PC-9 (cell line): ENCODE measurements at regions not wholly inside any gene's neighbourhood (a gene's known extent, or its start where the extent isn't known, plus 50 kb on each side); places are given as distances from the start of the nearest gene placed in this dataset.

ENCODE experiments used
- BruUV-seq: library from RNA; stranded (reverse); fragments of 400-500 nt; replicated peaks from 2 replicates; lab custom pipeline; 2021; lab: Mats Ljungman, UMichigan
- CTCF ChIA-PET: fragments of 300-600 bp; sonication (Branson Sonifier 250); formaldehyde crosslinking; loops from one replicate; lab custom pipeline; 2022; ENCODE audit warnings: antibody characterized with exemption; lab: Charles Lee
- POLR2A ChIA-PET: fragments of 300-600 bp; sonication (Branson Sonifier 250); formaldehyde crosslinking; loops from one replicate; lab custom pipeline; 2022; ENCODE audit warnings: antibody characterized with exemption; ENCODE audit not compliant: unreplicated experiment; lab: Charles Lee
- DNase-seq, 2 experiments: peaks; one replicate each; pipeline versions ENCODE4 v3.0.0 to v3.0.0-alpha.2; 2015 to 2022; ENCODE audit warnings: mixed read lengths in 1 of 2
- H2AFZ ChIP-seq: fragments of 200-600 bp; sonication (generic); 2 replicates; pipeline ENCODE4 v1.8.1; 2017; ENCODE audit warnings: antibody characterized with exemption
- H3F3A ChIP-seq: fragments of 200-600 bp; sonication (generic); 2 replicates; pipeline ENCODE4 v1.8.1; 2017; ENCODE audit warnings: antibody characterized with exemption, mild to moderate bottlenecking, low read depth; ENCODE audit not compliant: insufficient read depth
- H3K27ac ChIP-seq: fragments of 200-600 bp; sonication (generic); 2 replicates; pipeline ENCODE4 v1.6.1; 2016; ENCODE audit warnings: mixed run types
- H3K27me3 ChIP-seq: fragments of 200-600 bp; sonication (generic); 2 replicates; pipeline ENCODE4 v1.6.1; 2016; ENCODE audit warnings: low read depth, mixed run types; ENCODE audit not compliant: insufficient read depth
- H3K36me3 ChIP-seq: fragments of 200-600 bp; sonication (generic); 2 replicates; pipeline ENCODE4 v1.6.1; 2016; ENCODE audit warnings: low read depth, mixed run types
- H3K4me1 ChIP-seq: fragments of 200-600 bp; sonication (generic); replicated peaks from 2 replicates; pipeline ENCODE4 v1.6.1; 2016; ENCODE audit warnings: mixed run types; ENCODE audit not compliant: insufficient read depth
- H3K4me2 ChIP-seq: fragments of 200-600 bp; sonication (generic); 2 replicates; pipeline ENCODE4 v1.6.1; 2017; ENCODE audit warnings: mixed run types
- H3K4me3 ChIP-seq: fragments of 200-600 bp; sonication (generic); 2 replicates; pipeline ENCODE4 v1.6.1; 2016; ENCODE audit warnings: mixed run types
- H3K79me2 ChIP-seq: fragments of 200-600 bp; sonication (generic); 2 replicates; pipeline ENCODE4 v1.6.1; 2017; ENCODE audit warnings: low read depth, mixed run types
- H3K9me2 ChIP-seq: fragments of 200-600 bp; sonication (generic); 2 replicates; pipeline ENCODE4 v1.8.1; 2017; ENCODE audit warnings: mild to moderate bottlenecking; ENCODE audit not compliant: insufficient read depth
- H3K9me3 ChIP-seq: fragments of 200-600 bp; sonication (generic); 2 replicates; pipeline ENCODE4 v1.8.1; 2016; ENCODE audit warnings: low read depth; ENCODE audit not compliant: insufficient read depth
- H4K20me1 ChIP-seq: fragments of 200-600 bp; sonication (generic); 2 replicates; pipeline ENCODE4 v1.8.1; 2017; ENCODE audit not compliant: insufficient read depth
- CTCF ChIP-seq: fragments of 200-600 bp; sonication (generic); conservative IDR thresholded peaks from 2 replicates; pipeline ENCODE4 v1.6.1; 2017; ENCODE audit warnings: mixed run types, antibody characterized with exemption, mild to moderate bottlenecking, moderate library complexity
- EZH2 ChIP-seq: fragments of 200-600 bp; sonication (generic); IDR thresholded peaks from 2 replicates; pipeline ENCODE4 v1.8.0; 2017; ENCODE audit warnings: antibody characterized with exemption, low read depth
- intact Hi-C: fragments of 100-400 bp; cut with micrococcal nuclease; formaldehyde crosslinking; loops from one replicate; pipeline ENCODE4 v1.10.0; 2022; ENCODE audit not compliant: unreplicated experiment

GRCh38 chr10:84683980-84684740 lies 355.8 kb downstream of the CCSER2 start:
- H2AFZ ChIP-seq = no peak overlapping the region
- TF ChIP-seq CTCF = no peak
- no peak for TF ChIP-seq EZH2
- no peak overlapping the region for H3K27ac ChIP-seq
- H3K9me3 ChIP-seq = no peaks in the 10 kb centered on the region
- H3K4me2 ChIP-seq = no peak overlapping the region
- DNase-seq = no peak
- no peaks in the 10 kb centered on the region for H3K9me2 ChIP-seq
- intact Hi-C loops = no loop called here
- no peaks in the 10 kb centered on the region for H3K4me1 ChIP-seq
- H4K20me1 ChIP-seq = no peaks in the 10 kb centered on the region
- no peak overlapping the region for H3K4me3 ChIP-seq
- BruUV-seq = no TSS peak
- H3K79me2 ChIP-seq = no peaks in the 10 kb centered on the region
- CTCF ChIA-PET = no interaction called here
- POLR2A ChIA-PET = no interaction called here
- H3F3A ChIP-seq = no peaks in the 10 kb centered on the region
- H3K27me3 ChIP-seq = 0 out of 2 replicates have a peak, but pooled peaks cover 2% of the 10 kb centered on the region
- H3K36me3 ChIP-seq = no peaks in the 10 kb centered on the region

- intact Hi-C loops = no loop called here
- ChIA-PET CTCF (no interaction called here), POLR2A (no interaction called here)
- H3K4me3 ChIP-seq = no peak overlapping the region
- no peaks in the 10 kb centered on the region for H3K36me3 ChIP-seq
- no TSS peak for BruUV-seq
- no peak for DNase-seq
- H3K4me1 ChIP-seq = no peaks in the 10 kb centered on the region
- no peaks in the 10 kb centered on the region for H3K79me2 ChIP-seq
- H4K20me1 ChIP-seq = no peaks in the 10 kb centered on the region
- no peaks in the 10 kb centered on the region for H3F3A ChIP-seq
- TF ChIP-seq CTCF (no peak), EZH2 (no peak)
- no peak overlapping the region for H3K27ac ChIP-seq
- H3K9me2 ChIP-seq = no peaks in the 10 kb centered on the region
- H3K4me2 ChIP-seq = no peak overlapping the region
- no peaks in the 10 kb centered on the region for H3K9me3 ChIP-seq
- H3K27me3 ChIP-seq = 0 out of 2 replicates have a peak, but pooled peaks cover 3% of the 10 kb centered on the region
- H2AFZ ChIP-seq = no peak overlapping the region
These were observed 356.8 kb downstream of the CCSER2 start for GRCh38 chr10:84685047-84685660.

GRCh38 chr10:84693006-84693405 lies 364.6 kb downstream of the CCSER2 start:
- intact Hi-C loops = no loop called here
- Histone ChIP-seq H2AFZ (no peak overlapping the region), H3K27ac (no peak overlapping the region), H3K36me3 (no peaks in the 10 kb centered on the region), H3K79me2 (no peaks in the 10 kb centered on the region), H3K4me2 (no peak overlapping the region), H3F3A (no peaks in the 10 kb centered on the region), H3K9me2 (no peaks in the 10 kb centered on the region), H3K4me1 (no peaks in the 10 kb centered on the region), H4K20me1 (no peaks in the 10 kb centered on the region), H3K27me3 (peaks cover 3% of the 10 kb centered on the region; the same call in 1 of the 2 replicates), H3K9me3 (no peaks in the 10 kb centered on the region), H3K4me3 (no peak overlapping the region)
- BruUV-seq = no TSS peak
- CTCF ChIA-PET = no interaction called here
- DNase-seq = no peak
- POLR2A ChIA-PET = no interaction called here
- TF ChIP-seq CTCF = no peak
- TF ChIP-seq EZH2 = no peak
